ENCODE measurements at regions not wholly inside any gene's neighbourhood (a gene's known extent, or its start where the extent isn't known, plus 50 kb on each side); places are given as distances from the start of the nearest gene placed in this dataset.

DNA sequence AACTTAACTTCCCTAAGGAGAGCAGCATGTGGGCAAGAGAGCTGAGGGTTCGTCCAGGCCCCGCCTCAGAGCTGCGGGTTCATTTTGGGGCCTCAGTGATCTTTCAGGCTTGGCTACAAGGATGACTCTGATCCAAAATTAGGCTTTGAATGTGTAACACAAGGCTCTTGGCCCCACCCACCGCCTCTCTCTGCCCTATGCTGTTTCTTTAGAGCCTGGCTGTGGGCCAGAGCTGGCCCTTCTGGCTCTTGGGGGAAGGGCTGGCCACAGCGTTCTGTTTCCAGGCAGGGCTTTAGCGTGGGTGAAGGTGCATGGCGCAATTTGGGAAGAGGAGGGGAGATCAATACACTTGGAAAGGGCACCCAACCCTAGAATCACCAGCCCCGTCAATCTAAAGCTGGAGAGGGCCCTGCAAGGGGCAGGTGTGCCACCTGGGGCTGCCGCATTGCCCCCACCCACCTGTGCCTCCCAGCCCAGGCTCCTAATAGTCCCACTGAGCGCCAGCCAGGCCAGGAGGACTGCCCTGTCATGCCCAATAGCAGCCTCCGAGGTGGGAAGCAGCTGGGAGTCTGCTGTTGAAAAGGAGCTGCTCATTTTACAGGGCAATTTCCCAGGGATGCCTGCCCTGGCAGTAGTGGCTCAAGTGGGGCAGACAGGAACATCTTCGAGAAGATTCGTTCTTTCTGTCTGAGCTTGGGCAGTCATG, 84.5 kb upstream of the MAML3 start:
- no peaks in the 10 kb centered on the region for H3K27me3 ChIP-seq (ENCODE audit: insufficient read depth, low read length)
- no peaks in the 10 kb centered on the region for H3K9me3 Mint-ChIP-seq
- H3K36me3 ChIP-seq (ENCODE audit: insufficient read depth, low read length), result no peaks in the 10 kb centered on the region
- POLR2A ChIA-PET (ENCODE audit: partially characterized antibody), result no interaction called here
- H3K36me3 Mint-ChIP-seq, result no peaks in the 10 kb centered on the region
- H3K9me3 ChIP-seq (ENCODE audit: control insufficient read depth in 1 of 2, low read length in 2 of 2), result no peaks in the 10 kb centered on the region
- H3K4me1 Mint-ChIP-seq, result peaks cover 11 to 24% (median 20%) of the 10 kb centered on the region in 4 donors
- H3K4me3 ChIP-seq (ENCODE audit: low read length in 2 of 2), result no peak overlapping the region
- intact Hi-C loops (cut with micrococcal nuclease), result no loop called here
- CTCF ChIA-PET (ENCODE audit: partially characterized antibody), result interaction anchor here (1.0 to 1.2 kb wide), 2 partner anchors 14 to 21 kb away, joined by 3 read pairs; no protein-coding TSS in a partner anchor
- no peak overlapping the region for H3K4me3 Mint-ChIP-seq
- H3K27me3 Mint-ChIP-seq, result peaks cover 6% of the 10 kb centered on the region in 2 donors
- DNase-seq, result no peak
- peaks cover 13% of the 10 kb centered on the region for H3K4me1 ChIP-seq (ENCODE audit: insufficient read depth, low read length)
- H3K27ac Mint-ChIP-seq, result no peak overlapping the region
- no peak overlapping the region for H3K27ac ChIP-seq (ENCODE audit: low read depth, low read length)

DNA sequence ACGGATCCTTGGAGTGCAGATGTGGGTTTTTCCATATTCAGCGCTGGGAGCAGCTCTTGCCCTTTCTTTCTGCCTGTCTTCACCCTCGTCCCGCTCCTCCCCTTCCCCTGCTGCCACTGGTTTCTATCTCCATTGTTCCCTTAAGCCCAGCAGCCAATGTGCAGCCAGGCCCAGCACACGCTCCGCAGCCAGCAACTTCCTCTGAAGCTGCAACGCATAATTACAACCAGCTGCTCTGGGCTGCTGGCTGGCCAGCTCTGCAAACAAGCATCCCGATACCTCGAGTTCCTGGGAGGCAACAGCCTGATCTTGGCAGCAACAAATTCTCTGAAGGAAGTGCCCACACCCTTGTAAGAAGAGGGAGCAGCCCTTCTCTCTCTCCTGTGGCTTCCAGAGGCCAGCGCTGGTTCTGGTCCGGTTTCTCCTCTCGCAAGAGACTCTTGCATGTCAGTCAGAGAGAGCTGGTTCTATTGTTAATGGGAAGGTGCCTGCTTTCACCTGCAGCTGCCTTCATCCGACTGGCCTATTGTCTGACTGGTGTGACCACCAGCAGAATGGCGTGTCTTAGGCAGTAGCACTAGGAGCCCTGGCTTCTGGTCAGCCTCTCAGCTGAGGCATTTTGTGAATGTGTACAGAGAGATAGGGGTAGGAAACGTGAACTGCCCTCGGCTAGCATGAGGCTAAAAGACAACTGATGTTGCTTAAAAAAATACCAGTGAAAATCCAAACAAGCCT, 83.8 kb upstream of the MAML3 start:
- Histone ChIP-seq H3K36me3 (ENCODE audit: insufficient read depth, low read length) (no peaks in the 10 kb centered on the region), H3K4me1 (ENCODE audit: insufficient read depth, low read length) (peaks cover 6% of the 10 kb centered on the region), H3K27me3 (ENCODE audit: insufficient read depth, low read length) (no peaks in the 10 kb centered on the region), H3K27ac (ENCODE audit: low read depth, low read length) (no peak overlapping the region), H3K9me3 (ENCODE audit: control insufficient read depth in 1 of 2, low read length in 2 of 2) (no peaks in the 10 kb centered on the region), H3K4me3 (ENCODE audit: low read length in 2 of 2) (no peak overlapping the region)
- Mint-ChIP-seq H3K36me3 (no peaks in the 10 kb centered on the region), H3K4me1 (peaks cover 4 to 17% (median 13%) of the 10 kb centered on the region in 4 donors), H3K27ac (no peak overlapping the region), H3K4me3 (no peak overlapping the region), H3K9me3 (no peaks in the 10 kb centered on the region), H3K27me3 (peaks cover 6% of the 10 kb centered on the region in 2 donors)
- DNase-seq, result no peak
- ChIA-PET POLR2A (ENCODE audit: partially characterized antibody) (no interaction called here), CTCF (ENCODE audit: partially characterized antibody) (interaction anchor here (1.0 to 1.4 kb wide), 3 partner anchors 15 to 22 kb away, joined by 3 to 4 read pairs (median 3); no protein-coding TSS in a partner anchor)
- intact Hi-C loops (cut with micrococcal nuclease), result no loop called here

DNA sequence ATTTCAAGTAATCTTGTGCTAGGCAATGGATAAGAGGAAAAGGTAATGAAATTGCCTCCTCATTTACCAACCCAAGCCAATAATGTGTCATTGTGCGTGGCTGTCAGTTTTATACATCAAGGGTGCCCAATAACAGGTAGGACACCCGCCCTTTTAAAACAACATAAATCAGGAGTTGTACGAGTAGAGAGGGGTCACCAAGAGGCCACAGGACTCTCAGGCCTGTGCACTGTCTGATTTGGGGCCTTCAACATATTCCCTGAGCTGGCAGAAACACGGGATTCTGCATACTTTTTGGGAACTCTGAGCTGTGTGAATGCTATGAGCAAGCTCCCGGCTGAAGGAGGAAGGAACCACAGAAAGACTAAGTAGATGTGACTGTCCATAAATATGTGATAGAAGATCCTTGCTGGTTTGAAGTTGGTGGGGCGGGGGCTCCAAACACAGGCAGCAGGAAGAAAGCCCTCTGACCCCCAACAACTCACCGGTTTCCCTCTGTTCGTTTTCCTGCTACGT, 82.7 kb upstream of the MAML3 start:
- Histone ChIP-seq H3K4me1 (ENCODE audit: insufficient read depth, low read length) (no peaks in the 10 kb centered on the region), H3K9me3 (ENCODE audit: control insufficient read depth in 1 of 2, low read length in 2 of 2) (no peaks in the 10 kb centered on the region), H3K27ac (ENCODE audit: low read depth, low read length) (no peak overlapping the region), H3K4me3 (ENCODE audit: low read length in 2 of 2) (no peak overlapping the region), H3K36me3 (ENCODE audit: insufficient read depth, low read length) (no peaks in the 10 kb centered on the region), H3K27me3 (ENCODE audit: insufficient read depth, low read length) (no peaks in the 10 kb centered on the region)
- no peaks in the 10 kb centered on the region for H3K36me3 Mint-ChIP-seq
- ChIA-PET POLR2A (ENCODE audit: partially characterized antibody) (no interaction called here), CTCF (ENCODE audit: partially characterized antibody) (interaction anchor here (0.9 to 1.4 kb wide), 2 partner anchors 15 to 17 kb away, joined by 3 to 4 read pairs; no protein-coding TSS in a partner anchor)
- H3K4me3 Mint-ChIP-seq, result no peak overlapping the region
- H3K9me3 Mint-ChIP-seq, result no peaks in the 10 kb centered on the region
- intact Hi-C loops (cut with micrococcal nuclease), result no loop called here
- peaks cover 6 to 9% of the 10 kb centered on the region in 2 donors for H3K27me3 Mint-ChIP-seq
- H3K27ac Mint-ChIP-seq, result no peak overlapping the region
- H3K4me1 Mint-ChIP-seq, result peaks cover 0 to 8% (median 6%) of the 10 kb centered on the region in 4 donors
- DNase-seq, result no peak

- ChIA-PET POLR2A (ENCODE audit: partially characterized antibody) (interaction anchor here (1.2 kb wide), 1 partner anchor 84 kb away, joined by 3 read pairs; no protein-coding TSS in a partner anchor), CTCF (ENCODE audit: partially characterized antibody) (interaction anchor here (0.9 to 1.2 kb wide), 3 partner anchors 10 to 124 kb away, joined by 3 to 7 read pairs (median 3); no protein-coding TSS in a partner anchor)
- Mint-ChIP-seq H3K27me3 (peaks cover 3 to 15% of the 10 kb centered on the region in 2 donors), H3K4me1 (peaks cover 0 to 8% (median 6%) of the 10 kb centered on the region in 4 donors), H3K27ac (peak overlapping the region in 2 of 7 donors; percentile 5 to 36), H3K36me3 (no peaks in the 10 kb centered on the region), H3K4me3 (no peak overlapping the region), H3K9me3 (peaks cover 0 to 3% (median 0%) of the 10 kb centered on the region in 8 donors)
- DNase-seq, result no peak
- Histone ChIP-seq H3K27me3 (ENCODE audit: insufficient read depth, low read length) (no peaks in the 10 kb centered on the region), H3K4me3 (ENCODE audit: low read length in 2 of 2) (no peak overlapping the region), H3K36me3 (ENCODE audit: insufficient read depth, low read length) (no peaks in the 10 kb centered on the region), H3K9me3 (ENCODE audit: control insufficient read depth in 1 of 2, low read length in 2 of 2) (no peaks in the 10 kb centered on the region), H3K27ac (ENCODE audit: low read depth, low read length) (no peak overlapping the region), H3K4me1 (ENCODE audit: insufficient read depth, low read length) (no peaks in the 10 kb centered on the region)
- intact Hi-C loops (cut with micrococcal nuclease), result no loop called here
Observed at GRCh38 chr4:140234697-140235060, 80.7 kb upstream of the MAML3 start.

- POLR2A ChIA-PET (ENCODE audit: partially characterized antibody), result no interaction called here
- Histone ChIP-seq H3K4me1 (ENCODE audit: insufficient read depth, low read length) (no peaks in the 10 kb centered on the region), H3K36me3 (ENCODE audit: insufficient read depth, low read length) (no peaks in the 10 kb centered on the region), H3K27me3 (ENCODE audit: insufficient read depth, low read length) (no peaks in the 10 kb centered on the region), H3K9me3 (ENCODE audit: control insufficient read depth in 1 of 2, low read length in 2 of 2) (no peaks in the 10 kb centered on the region), H3K4me3 (ENCODE audit: low read length in 2 of 2) (no peak overlapping the region), H3K27ac (ENCODE audit: low read depth, low read length) (no peak overlapping the region)
- Mint-ChIP-seq H3K4me1 (peaks cover 0 to 8% (median 6%) of the 10 kb centered on the region in 4 donors), H3K36me3 (no peaks in the 10 kb centered on the region), H3K27ac (peak overlapping the region in 4 of 7 donors; percentile 7 to 62 (median 36)), H3K4me3 (no peak overlapping the region), H3K9me3 (peaks cover 0 to 4% (median 0%) of the 10 kb centered on the region in 8 donors), H3K27me3 (peaks cover 1 to 15% of the 10 kb centered on the region in 2 donors)
- DNase-seq, result no peak
- CTCF ChIA-PET (ENCODE audit: partially characterized antibody), result interaction anchor here (0.6 kb wide), 1 partner anchor 111 kb away, joined by 3 read pairs; no protein-coding TSS in a partner anchor
- intact Hi-C loops (cut with micrococcal nuclease), result no loop called here
Observed at GRCh38 chr4:140233791-140234696, 80.1 kb upstream of the MAML3 start.

GRCh38 chr4:140229881-140230280, 75.9 kb upstream of the MAML3 start:
- no peak overlapping the region for H3K4me3 ChIP-seq (ENCODE audit: low read length in 2 of 2)
- no peaks in the 10 kb centered on the region for H3K27me3 ChIP-seq (ENCODE audit: insufficient read depth, low read length)
- intact Hi-C loops (cut with micrococcal nuclease), result no loop called here
- H3K4me1 Mint-ChIP-seq, result peaks cover 0 to 8% (median 6%) of the 10 kb centered on the region in 4 donors
- DNase-seq, result no peak
- no peaks in the 10 kb centered on the region for H3K4me1 ChIP-seq (ENCODE audit: insufficient read depth, low read length)
- POLR2A ChIA-PET (ENCODE audit: partially characterized antibody), result no interaction called here
- H3K4me3 Mint-ChIP-seq, result no peak overlapping the region
- H3K36me3 ChIP-seq (ENCODE audit: insufficient read depth, low read length), result no peaks in the 10 kb centered on the region
- CTCF ChIA-PET (ENCODE audit: partially characterized antibody), result interaction anchor here (1.1 kb wide), 1 partner anchor 282 kb away, joined by 3 read pairs; no protein-coding TSS in a partner anchor
- H3K27ac Mint-ChIP-seq, result peak overlapping the region in 1 of 7 donors; percentile 22
- no peaks in the 10 kb centered on the region for H3K9me3 ChIP-seq (ENCODE audit: control insufficient read depth in 1 of 2, low read length in 2 of 2)
- H3K27me3 Mint-ChIP-seq, result peaks cover 0 to 9% of the 10 kb centered on the region in 2 donors
- H3K9me3 Mint-ChIP-seq, result peaks cover 0 to 4% (median 0%) of the 10 kb centered on the region in 8 donors
- H3K36me3 Mint-ChIP-seq, result no peaks in the 10 kb centered on the region
- H3K27ac ChIP-seq (ENCODE audit: low read depth, low read length), result no peak overlapping the region

Data from CD4-positive, alpha-beta memory T cell (primary cell).